CD4-positive, alpha-beta T cell (primary cell): ENCODE measurements at regions not wholly inside any gene's neighbourhood (a gene's known extent, or its start where the extent isn't known, plus 50 kb on each side); places are given as distances from the start of the nearest gene placed in this dataset.

Experiments
- ATAC-seq: fragments of 200-7000 bp; cut with Tn5 transposase; one replicate; pipeline ENCODE4 v1.10.0; 2022; ENCODE audit warnings: mild to moderate bottlenecking; ENCODE audit not compliant: poor library complexity
- CTCF ChIA-PET: fragments of 350-600 bp; sonication (Branson Sonifier 250); formaldehyde crosslinking; loops from one replicate; lab custom pipeline; 2021; ENCODE audit warnings: antibody characterized with exemption, inconsistent platforms; lab: Charles Lee
- POLR2A ChIA-PET: fragments of 350-600 bp; sonication (Branson Sonifier 250); formaldehyde crosslinking; loops from one replicate; lab custom pipeline; 2021; ENCODE audit warnings: antibody characterized with exemption, inconsistent platforms; lab: Charles Lee
- DNase-seq, 14 experiments: peaks; one replicate each; pipeline ENCODE4 v3.0.0-alpha.2; 2013 to 2020; ENCODE audit warnings: mixed read lengths in 2 of 14
- H3K27ac ChIP-seq, 2 donors: one replicate each; pipeline versions ENCODE4 v1.5.1 to v1.7.0; 2013; ENCODE audit warnings: low read length in 2 of 2, low read depth in 1 of 2, mild to moderate bottlenecking in 1 of 2
- H3K27me3 ChIP-seq, 2 experiments: 1 replicate in 1 of 2; 2 replicates in 1 of 2; pipeline versions ENCODE4 v1.6.1 to v1.7.0; 2013; ENCODE audit warnings: low read length in 2 of 2, control low read depth in 1 of 2, mild to moderate bottlenecking in 1 of 2, moderate library complexity in 1 of 2; ENCODE audit not compliant: insufficient read depth in 2 of 2, control insufficient read depth in 1 of 2
- H3K36me3 ChIP-seq: one replicate; pipeline ENCODE4 v1.6.1; 2013; ENCODE audit warnings: low read length, control low read depth; ENCODE audit not compliant: insufficient read depth
- H3K4me1 ChIP-seq: one replicate; pipeline ENCODE4 v1.6.1; 2013; ENCODE audit warnings: low read length, control low read depth; ENCODE audit not compliant: insufficient read depth
- H3K4me3 ChIP-seq: one replicate; pipeline ENCODE4 v1.5.1; 2013; ENCODE audit warnings: mild to moderate bottlenecking, low read length, moderate library complexity
- H3K9me3 ChIP-seq, 2 experiments: 1 replicate in 1 of 2; 2 replicates in 1 of 2; pipeline versions ENCODE4 v1.6.1 to v1.7.0; 2013; ENCODE audit warnings: low read length in 2 of 2, mild to moderate bottlenecking in 2 of 2, control low read depth in 1 of 2, moderate library complexity in 1 of 2; ENCODE audit not compliant: control insufficient read depth in 1 of 2, insufficient read depth in 1 of 2
- H3K27ac Mint-ChIP-seq: one replicate; pipeline ENCODE4 v1.8.0; 2020; ENCODE audit warnings: mixed read lengths
- H3K27me3 Mint-ChIP-seq: one replicate; pipeline ENCODE4 v1.8.0; 2021; ENCODE audit warnings: mixed read lengths
- H3K36me3 Mint-ChIP-seq: one replicate; pipeline ENCODE4 v1.8.0; 2021; ENCODE audit warnings: low read depth, mixed read lengths
- H3K4me1 Mint-ChIP-seq: one replicate; pipeline ENCODE4 v1.8.0; 2021; ENCODE audit warnings: low read depth, mixed read lengths
- H3K4me3 Mint-ChIP-seq: one replicate; pipeline ENCODE4 v1.8.0; 2020; ENCODE audit warnings: mild to moderate bottlenecking, mixed read lengths
- H3K9me3 Mint-ChIP-seq: one replicate; pipeline ENCODE4 v1.8.0; 2020; ENCODE audit warnings: mixed read lengths
- CTCF ChIP-seq: fragments of 200-600 bp; IDR thresholded peaks from one replicate; pipeline ENCODE4 v1.8.0; 2022; ENCODE audit warnings: antibody characterized with exemption, mild to moderate bottlenecking
- intact Hi-C, 2 experiments: fragments of 100-400 bp; cut with DNase I in 1 of 2; cut with micrococcal nuclease in 1 of 2; formaldehyde crosslinking; loops; one replicate each; pipeline versions ENCODE4 v1.15.1 to v1.9.0; 2023 to 2025; cut with DNase I, micrococcal nuclease

GRCh38 chr13:97640268-97640667, 206.3 kb downstream of the RAP2A start:
- no peak overlapping the region for H3K4me3 Mint-ChIP-seq
- POLR2A ChIA-PET: no interaction called here
- no peaks in the 10 kb centered on the region for H3K9me3 Mint-ChIP-seq
- H3K36me3 Mint-ChIP-seq: no peaks in the 10 kb centered on the region
- intact Hi-C loops: no loop called here
- H3K27me3 Mint-ChIP-seq: no peaks in the 10 kb centered on the region
- Histone ChIP-seq H3K27me3 (no peaks in the 10 kb centered on the region), H3K4me3 (no peak overlapping the region), H3K36me3 (no peaks in the 10 kb centered on the region), H3K9me3 (no peaks in the 10 kb centered on the region), H3K4me1 (no peaks in the 10 kb centered on the region), H3K27ac (no peak overlapping the region)
- no peaks in the 10 kb centered on the region for H3K4me1 Mint-ChIP-seq
- no peak for DNase-seq
- H3K27ac Mint-ChIP-seq: no peak overlapping the region
- ATAC-seq: no peak
- no peak for TF ChIP-seq CTCF
- CTCF ChIA-PET: no interaction called here

DNA sequence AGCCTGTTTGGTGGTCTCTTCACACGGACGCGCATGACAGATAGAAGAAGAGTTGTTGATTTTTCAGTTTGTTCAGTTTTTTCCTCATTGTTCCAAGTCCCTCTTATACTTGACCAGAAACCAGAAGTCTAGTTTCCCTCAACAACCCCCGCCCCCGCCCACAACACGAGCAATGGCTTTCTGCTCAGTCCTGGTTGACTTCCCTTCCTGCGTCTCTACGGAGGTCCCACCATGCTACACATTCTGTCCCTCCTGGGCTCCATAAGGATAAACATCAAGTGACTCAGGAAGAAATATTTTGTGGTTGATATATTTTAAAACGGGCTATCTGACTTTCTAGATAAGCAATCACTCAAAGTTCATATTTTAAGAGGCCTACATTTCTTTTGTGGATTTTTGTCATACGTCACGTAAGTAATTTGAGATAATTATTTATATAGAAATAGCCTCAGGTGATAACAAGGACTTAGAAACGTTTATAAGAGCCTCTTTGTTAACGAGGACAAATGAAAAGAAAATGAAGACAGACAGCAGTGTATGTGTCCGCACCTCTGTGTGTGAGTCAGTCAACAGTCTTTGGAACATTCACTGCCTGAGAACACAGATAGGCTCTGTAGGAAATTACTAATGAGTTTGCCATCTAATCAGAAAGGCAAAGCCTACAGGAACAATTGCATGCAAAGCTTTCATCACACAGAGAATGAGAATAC, 214.4 kb downstream of the RAP2A start:
- ATAC-seq (no peak), DNase-seq (no peak)
- Mint-ChIP-seq H3K4me1 (no peaks in the 10 kb centered on the region), H3K9me3 (no peaks in the 10 kb centered on the region), H3K4me3 (no peak overlapping the region), H3K27ac (no peak overlapping the region), H3K36me3 (no peaks in the 10 kb centered on the region), H3K27me3 (peaks cover 14% of the 10 kb centered on the region)
- TF ChIP-seq CTCF: no peak
- intact Hi-C loops: no loop called here
- H3K36me3 ChIP-seq: no peaks in the 10 kb centered on the region
- no peak overlapping the region for H3K27ac ChIP-seq
- no peaks in the 10 kb centered on the region for H3K9me3 ChIP-seq
- no peak overlapping the region for H3K4me3 ChIP-seq
- H3K27me3 ChIP-seq: peaks cover 0 to 2% of the 10 kb centered on the region in 2 experiments
- CTCF ChIA-PET: no interaction called here
- no peaks in the 10 kb centered on the region for H3K4me1 ChIP-seq
- POLR2A ChIA-PET: no interaction called here

GRCh38 chr13:97648881-97649224, 214.9 kb downstream of the RAP2A start:
- Histone ChIP-seq H3K27ac (no peak overlapping the region), H3K4me1 (no peaks in the 10 kb centered on the region), H3K27me3 (peaks cover 0 to 2% of the 10 kb centered on the region in 2 experiments), H3K36me3 (no peaks in the 10 kb centered on the region), H3K4me3 (no peak overlapping the region), H3K9me3 (no peaks in the 10 kb centered on the region)
- TF ChIP-seq CTCF: no peak
- intact Hi-C loops: no loop called here
- no peaks in the 10 kb centered on the region for H3K9me3 Mint-ChIP-seq
- no peak overlapping the region for H3K27ac Mint-ChIP-seq
- no peaks in the 10 kb centered on the region for H3K4me1 Mint-ChIP-seq
- ChIA-PET CTCF (no interaction called here), POLR2A (no interaction called here)
- H3K4me3 Mint-ChIP-seq: no peak overlapping the region
- H3K27me3 Mint-ChIP-seq: peaks cover 14% of the 10 kb centered on the region
- DNase-seq (no peak), ATAC-seq (no peak)
- H3K36me3 Mint-ChIP-seq: no peaks in the 10 kb centered on the region
